ENCODE measurements at regions not wholly inside any gene's neighbourhood (a gene's known extent, or its start where the extent isn't known, plus 50 kb on each side); places are given as distances from the start of the nearest gene placed in this dataset.

GRCh38 chr9:86408121-86408520, 53.9 kb upstream of the TUT7 start:
- H3K36me3 ChIP-seq (ENCODE audit: low read length): no peaks in the 10 kb centered on the region
- no peaks in the 10 kb centered on the region for H3K27me3 ChIP-seq (ENCODE audit: low read length)
- H3F3A ChIP-seq (ENCODE audit: insufficient read depth): no peaks in the 10 kb centered on the region
- H3K27ac ChIP-seq (ENCODE audit: low read depth, low read length): no peak overlapping the region
- H3K9ac ChIP-seq (ENCODE audit: low read length): no peak overlapping the region
- H2AFZ ChIP-seq (ENCODE audit: low read depth, low read length, severe bottlenecking): no peak overlapping the region
- no peaks in the 10 kb centered on the region for H3K79me2 ChIP-seq (ENCODE audit: insufficient read depth, low read length)
- H3K9me3 ChIP-seq (ENCODE audit: insufficient read depth, low read length): no peaks in the 10 kb centered on the region
- no peaks in the 10 kb centered on the region for H3K9me2 ChIP-seq (replicated peaks; ENCODE audit: insufficient read depth, low read length)
- no peak overlapping the region for H3K4me2 ChIP-seq (ENCODE audit: low read depth, low read length, poor library complexity, severe bottlenecking)
- no peaks in the 10 kb centered on the region for H4K20me1 ChIP-seq (ENCODE audit: low read depth, low read length)
- no peak for TF ChIP-seq EZH2phosphoT487 (conservative IDR thresholded peaks at IDR 0.05; ENCODE audit: low read length)
- no peak for TF ChIP-seq CTCF (IDR thresholded peaks at IDR 0.05; ENCODE audit: insufficient read depth, low read length, poor library complexity, severe bottlenecking)
- H3K4me3 ChIP-seq (ENCODE audit: insufficient read depth, low read length, poor library complexity, severe bottlenecking): no peak overlapping the region

GRCh38 chr9:86407022-86407421, 52.8 kb upstream of the TUT7 start:
- no peak overlapping the region for H3K27ac ChIP-seq (ENCODE audit: low read depth, low read length)

GRCh38 chr9:86406366-86406765, 52.2 kb upstream of the TUT7 start:
- Histone ChIP-seq H3K36me3 (ENCODE audit: low read length) (no peaks in the 10 kb centered on the region), H3K4me2 (ENCODE audit: low read depth, low read length, poor library complexity, severe bottlenecking) (no peak overlapping the region), H3K27ac (ENCODE audit: low read depth, low read length) (no peak overlapping the region), H3K9me2 (replicated peaks; ENCODE audit: insufficient read depth, low read length) (no peaks in the 10 kb centered on the region), H2AFZ (ENCODE audit: low read depth, low read length, severe bottlenecking) (no peak overlapping the region), H3F3A (ENCODE audit: insufficient read depth) (no peaks in the 10 kb centered on the region), H3K9ac (ENCODE audit: low read length) (no peak overlapping the region), H4K20me1 (ENCODE audit: low read depth, low read length) (no peaks in the 10 kb centered on the region), H3K79me2 (ENCODE audit: insufficient read depth, low read length) (no peaks in the 10 kb centered on the region), H3K4me3 (ENCODE audit: insufficient read depth, low read length, poor library complexity, severe bottlenecking) (no peak overlapping the region), H3K9me3 (ENCODE audit: insufficient read depth, low read length) (no peaks in the 10 kb centered on the region), H3K27me3 (ENCODE audit: low read length) (no peaks in the 10 kb centered on the region)
- TF ChIP-seq CTCF (IDR thresholded peaks at IDR 0.05; ENCODE audit: insufficient read depth, low read length, poor library complexity, severe bottlenecking) (no peak), EZH2phosphoT487 (conservative IDR thresholded peaks at IDR 0.05; ENCODE audit: low read length) (no peak)

More at GRCh38 chr9:86407022-86407421, 52.8 kb upstream of the TUT7 start:
- H3K79me2 ChIP-seq (ENCODE audit: insufficient read depth, low read length): no peaks in the 10 kb centered on the region
- H3K4me3 ChIP-seq (ENCODE audit: insufficient read depth, low read length, poor library complexity, severe bottlenecking): no peak overlapping the region
- no peak overlapping the region for H3K4me2 ChIP-seq (ENCODE audit: low read depth, low read length, poor library complexity, severe bottlenecking)
- no peaks in the 10 kb centered on the region for H4K20me1 ChIP-seq (ENCODE audit: low read depth, low read length)
- no peaks in the 10 kb centered on the region for H3F3A ChIP-seq (ENCODE audit: insufficient read depth)
- no peak for TF ChIP-seq EZH2phosphoT487 (conservative IDR thresholded peaks at IDR 0.05; ENCODE audit: low read length)
- no peak for TF ChIP-seq CTCF (IDR thresholded peaks at IDR 0.05; ENCODE audit: insufficient read depth, low read length, poor library complexity, severe bottlenecking)
- no peaks in the 10 kb centered on the region for H3K9me3 ChIP-seq (ENCODE audit: insufficient read depth, low read length)
- H2AFZ ChIP-seq (ENCODE audit: low read depth, low read length, severe bottlenecking): no peak overlapping the region
- no peak overlapping the region for H3K9ac ChIP-seq (ENCODE audit: low read length)
- H3K9me2 ChIP-seq (replicated peaks; ENCODE audit: insufficient read depth, low read length): no peaks in the 10 kb centered on the region
- H3K36me3 ChIP-seq (ENCODE audit: low read length): no peaks in the 10 kb centered on the region
- H3K27me3 ChIP-seq (ENCODE audit: low read length): no peaks in the 10 kb centered on the region
